Natural killer cell (primary cell): ENCODE measurements at regions not wholly inside any gene's neighbourhood (a gene's known extent, or its start where the extent isn't known, plus 50 kb on each side); places are given as distances from the start of the nearest gene placed in this dataset.

Experiments
- ATAC-seq, 3 donors: fragments of 150-1000 bp in 2 of 3; fragments of 200-7000 bp in 1 of 3; cut with Tn5 transposase; 1 replicate in 1 of 3; 2 replicates in 2 of 3; pipeline ENCODE4 v1.10.0; 2021; ENCODE audit warnings: mild to moderate bottlenecking in 2 of 3, moderate library complexity in 2 of 3
- DNase-seq, 2 donors: peaks; one replicate each; pipeline versions ENCODE4 v3.0.0 to v3.0.0-alpha.2; 2013 to 2021; ENCODE audit warnings: mixed read lengths in 1 of 2
- H3K27ac ChIP-seq: one replicate; pipeline ENCODE4 v1.5.1; 2013; ENCODE audit warnings: mild to moderate bottlenecking, low read length
- H3K27me3 ChIP-seq: one replicate; pipeline ENCODE4 v1.6.1; 2013; ENCODE audit warnings: low read length; ENCODE audit not compliant: control insufficient read depth, insufficient read depth
- H3K36me3 ChIP-seq: one replicate; pipeline ENCODE4 v1.6.1; 2013; ENCODE audit warnings: low read length; ENCODE audit not compliant: control insufficient read depth, insufficient read depth
- H3K4me1 ChIP-seq: one replicate; pipeline ENCODE4 v1.6.1; 2013; ENCODE audit warnings: low read length; ENCODE audit not compliant: control insufficient read depth, insufficient read depth
- H3K4me3 ChIP-seq: one replicate; pipeline ENCODE4 v1.5.1; 2013; ENCODE audit warnings: low read length
- H3K9me3 ChIP-seq: one replicate; pipeline ENCODE4 v1.6.1; 2013; ENCODE audit warnings: low read length; ENCODE audit not compliant: control insufficient read depth, insufficient read depth
- H3K27ac Mint-ChIP-seq, 2 donors: one replicate each; pipeline ENCODE4 v1.8.0; 2022; ENCODE audit warnings: mild to moderate bottlenecking in 2 of 2, mixed read lengths in 2 of 2, moderate library complexity in 1 of 2
- H3K27me3 Mint-ChIP-seq, 2 donors: one replicate each; pipeline ENCODE4 v1.8.0; 2022; ENCODE audit warnings: low read depth in 2 of 2, mixed read lengths in 2 of 2
- H3K36me3 Mint-ChIP-seq: one replicate; pipeline ENCODE4 v1.8.0; 2022; ENCODE audit warnings: mixed read lengths
- H3K4me1 Mint-ChIP-seq, 2 donors: one replicate each; pipeline ENCODE4 v1.8.0; 2022; ENCODE audit warnings: mixed read lengths in 2 of 2
- H3K4me3 Mint-ChIP-seq: one replicate; pipeline ENCODE4 v1.8.0; 2022; ENCODE audit warnings: mild to moderate bottlenecking, moderate library complexity, mixed read lengths
- H3K9me3 Mint-ChIP-seq, 2 donors: one replicate each; pipeline ENCODE4 v1.8.0; 2022; ENCODE audit warnings: mixed read lengths in 2 of 2
- CTCF ChIP-seq: fragments of 200-600 bp; IDR thresholded peaks from one replicate; pipeline ENCODE4 v1.8.0; 2022; ENCODE audit warnings: antibody characterized with exemption
- WGBS: methylation state at CpG from one replicate; pipeline ENCODE4 v1.1.7; 2013; ENCODE audit warnings: missing lambda C conversion rate; ENCODE audit not compliant: insufficient coverage; 5-methylcytosine and 5-hydroxymethylcytosine counted together
- intact Hi-C: fragments of 100-400 bp; cut with micrococcal nuclease; formaldehyde crosslinking; loops from one replicate; pipeline ENCODE4 v1.14.2; 2022

GRCh38 chr5:2165615-2166305 is 283.0 kb upstream of the IRX4 start:
- 86% methylated on average over 11 of the region's 11 CpGs for WGBS
- H3K4me1 ChIP-seq: no peaks in the 10 kb centered on the region
- no peaks in the 10 kb centered on the region for H3K9me3 ChIP-seq
- no peaks in the 10 kb centered on the region for H3K4me1 Mint-ChIP-seq
- no peak overlapping the region for H3K27ac Mint-ChIP-seq
- no peaks in the 10 kb centered on the region for H3K36me3 ChIP-seq
- H3K4me3 ChIP-seq: no peak overlapping the region
- H3K27me3 Mint-ChIP-seq: peaks cover 9% of the 10 kb centered on the region in 2 donors
- peaks cover 3 to 4% of the 10 kb centered on the region in 2 donors for H3K9me3 Mint-ChIP-seq
- no peak overlapping the region for H3K27ac ChIP-seq
- no peak for DNase-seq
- intact Hi-C loops: no loop called here
- no peaks in the 10 kb centered on the region for H3K27me3 ChIP-seq
- no peak for TF ChIP-seq CTCF
- ATAC-seq: no peak
- H3K36me3 Mint-ChIP-seq: no peaks in the 10 kb centered on the region
- H3K4me3 Mint-ChIP-seq: no peak overlapping the region

GRCh38 chr5:2165203-2165602 is 282.5 kb upstream of the IRX4 start:
- Mint-ChIP-seq H3K4me1 (no peaks in the 10 kb centered on the region), H3K27me3 (peaks cover 9% of the 10 kb centered on the region in 2 donors), H3K36me3 (no peaks in the 10 kb centered on the region), H3K4me3 (no peak overlapping the region), H3K9me3 (peaks cover 3 to 4% of the 10 kb centered on the region in 2 donors), H3K27ac (no peak overlapping the region)
- H3K9me3 ChIP-seq: no peaks in the 10 kb centered on the region
- TF ChIP-seq CTCF: no peak
- no peak overlapping the region for H3K27ac ChIP-seq
- no peak for DNase-seq
- intact Hi-C loops: no loop called here
- no peaks in the 10 kb centered on the region for H3K27me3 ChIP-seq
- ATAC-seq: no peak
- no peaks in the 10 kb centered on the region for H3K36me3 ChIP-seq
- H3K4me3 ChIP-seq: no peak overlapping the region
- no peaks in the 10 kb centered on the region for H3K4me1 ChIP-seq
- 79% methylated on average over 15 of the region's 15 CpGs for whole genome bisulfite sequencing

- Mint-ChIP-seq H3K9me3 (peaks cover 3 to 4% of the 10 kb centered on the region in 2 donors), H3K27ac (no peak overlapping the region), H3K36me3 (no peaks in the 10 kb centered on the region), H3K27me3 (peaks cover 9% of the 10 kb centered on the region in 2 donors), H3K4me1 (no peaks in the 10 kb centered on the region), H3K4me3 (no peak overlapping the region)
- 57% methylated on average over 13 of the region's 13 CpGs for WGBS
- ATAC-seq (no peak), DNase-seq (no peak)
- Histone ChIP-seq H3K9me3 (no peaks in the 10 kb centered on the region), H3K4me3 (no peak overlapping the region), H3K4me1 (no peaks in the 10 kb centered on the region), H3K27me3 (no peaks in the 10 kb centered on the region), H3K36me3 (no peaks in the 10 kb centered on the region), H3K27ac (no peak overlapping the region)
- no peak for TF ChIP-seq CTCF
- intact Hi-C loops: no loop called here
Observed at GRCh38 chr5:2164586-2164985, 281.9 kb upstream of the IRX4 start.

- no peaks in the 10 kb centered on the region for H3K9me3 ChIP-seq
- Mint-ChIP-seq H3K4me3 (no peak overlapping the region), H3K27me3 (peaks cover 9% of the 10 kb centered on the region in 2 donors), H3K9me3 (peaks cover 3 to 4% of the 10 kb centered on the region in 2 donors), H3K36me3 (no peaks in the 10 kb centered on the region), H3K27ac (no peak overlapping the region), H3K4me1 (no peaks in the 10 kb centered on the region)
- ATAC-seq (no peak), DNase-seq (no peak)
- TF ChIP-seq CTCF: no peak
- no peaks in the 10 kb centered on the region for H3K27me3 ChIP-seq
- intact Hi-C loops: no loop called here
- 75% methylated on average over 16 of the region's 16 CpGs for WGBS
- no peak overlapping the region for H3K27ac ChIP-seq
- no peak overlapping the region for H3K4me3 ChIP-seq
- no peaks in the 10 kb centered on the region for H3K4me1 ChIP-seq
- no peaks in the 10 kb centered on the region for H3K36me3 ChIP-seq
Observed at GRCh38 chr5:2163940-2164490, 281.3 kb upstream of the IRX4 start.
